GM23338 (cell line): ENCODE measurements at regions not wholly inside any gene's neighbourhood (a gene's known extent, or its start where the extent isn't known, plus 50 kb on each side); places are given as distances from the start of the nearest gene placed in this dataset.

Source experiments
- ATAC-seq: fragments of 200-7000 bp; cut with Tn5 transposase; 3 replicates; pipeline ENCODE4 v1.9.1; 2020
- DNase-seq: peaks from one replicate; pipeline ENCODE4 v3.0.0-alpha.2; 2015; ENCODE audit warnings: low spot score
- H2AFZ ChIP-seq: fragments of 200-600 bp; sonication (generic); 2 replicates; pipeline ENCODE4 v1.8.0; 2016; ENCODE audit warnings: antibody characterized with exemption, mild to moderate bottlenecking, moderate library complexity
- H3F3A ChIP-seq: fragments of 200-600 bp; sonication (generic); replicated peaks from 2 replicates; pipeline ENCODE4 v1.8.0; 2017; ENCODE audit warnings: antibody characterized with exemption, mixed run types, low read depth
- H3K27ac ChIP-seq: fragments of 200-600 bp; sonication (generic); 2 replicates; pipeline ENCODE4 v1.6.1; 2016; ENCODE audit warnings: low read depth
- H3K27me3 ChIP-seq: fragments of 200-600 bp; sonication (generic); 2 replicates; pipeline ENCODE4 v1.8.0; 2016; ENCODE audit warnings: mild to moderate bottlenecking, mixed run types, moderate library complexity; ENCODE audit not compliant: insufficient read depth
- H3K36me3 ChIP-seq: fragments of 200-600 bp; sonication (generic); 2 replicates; pipeline ENCODE4 v1.8.0; 2016; ENCODE audit warnings: mild to moderate bottlenecking; ENCODE audit not compliant: insufficient read depth
- H3K4me1 ChIP-seq: fragments of 200-600 bp; sonication (generic); 2 replicates; pipeline ENCODE4 v1.8.0; 2016; ENCODE audit warnings: mild to moderate bottlenecking, moderate library complexity; ENCODE audit not compliant: insufficient read depth
- H3K4me2 ChIP-seq: fragments of 200-600 bp; sonication (generic); 2 replicates; pipeline ENCODE4 v1.7.1; 2017; ENCODE audit warnings: mixed run types
- H3K4me3 ChIP-seq: fragments of 200-600 bp; sonication (generic); 2 replicates; pipeline ENCODE4 v1.6.1; 2016; ENCODE audit warnings: mixed run types
- H3K79me2 ChIP-seq: fragments of 200-600 bp; sonication (generic); replicated peaks from 2 replicates; pipeline ENCODE4 v1.8.0; 2017; ENCODE audit warnings: mild to moderate bottlenecking; ENCODE audit not compliant: insufficient read depth
- H3K9me2 ChIP-seq: fragments of 200-600 bp; sonication (generic); 2 replicates; pipeline ENCODE4 v1.8.0; 2017; ENCODE audit not compliant: insufficient read depth
- H4K20me1 ChIP-seq: fragments of 200-600 bp; sonication (generic); replicated peaks from 2 replicates; pipeline ENCODE4 v1.8.0; 2017; ENCODE audit warnings: mild to moderate bottlenecking; ENCODE audit not compliant: insufficient read depth
- H3K27ac Mint-ChIP-seq: 2 replicates; pipeline ENCODE4 v1.8.0; 2020; ENCODE audit warnings: inconsistent platforms, mild to moderate bottlenecking, moderate library complexity, mixed read lengths
- H3K27me3 Mint-ChIP-seq: 3 replicates; pipeline ENCODE4 v1.8.0; 2022; ENCODE audit warnings: low read depth, mild to moderate bottlenecking, moderate library complexity, mixed read lengths, inconsistent platforms; ENCODE audit not compliant: insufficient read depth, poor library complexity
- H3K36me3 Mint-ChIP-seq: 3 replicates; pipeline ENCODE4 v1.8.0; 2021; ENCODE audit warnings: low read depth, mild to moderate bottlenecking, inconsistent platforms, moderate library complexity, mixed read lengths
- H3K4me1 Mint-ChIP-seq: 3 replicates; pipeline ENCODE4 v1.8.0; 2020; ENCODE audit warnings: mild to moderate bottlenecking, inconsistent platforms, mixed read lengths
- H3K4me3 Mint-ChIP-seq: 3 replicates; pipeline ENCODE4 v1.8.0; 2021; ENCODE audit warnings: moderate library complexity, mild to moderate bottlenecking, inconsistent platforms, mixed read lengths
- H3K9me3 Mint-ChIP-seq: 3 replicates; pipeline ENCODE4 v1.8.0; 2020; ENCODE audit warnings: moderate library complexity, mild to moderate bottlenecking, inconsistent platforms, mixed read lengths
- CREB1 ChIP-seq: fragments of 250-450 bp; sonication (Bioruptor Pico); IDR thresholded peaks from 2 replicates; pipeline ENCODE4 v1.5.0; 2020; ENCODE audit warnings: low read depth, mild to moderate bottlenecking, moderate library complexity
- EZH2 ChIP-seq: fragments of 200-600 bp; sonication (generic); IDR thresholded peaks from one replicate; pipeline ENCODE4 v1.8.0; 2017; ENCODE audit warnings: antibody characterized with exemption, mild to moderate bottlenecking, low read depth; ENCODE audit not compliant: unreplicated experiment
- EZH2phosphoT487 ChIP-seq: fragments of 200-600 bp; sonication (generic); IDR thresholded peaks from one replicate; pipeline ENCODE4 v1.8.1; 2018; ENCODE audit warnings: antibody characterized with exemption; ENCODE audit not compliant: unreplicated experiment
- NANOG ChIP-seq: IDR thresholded peaks from 2 replicates; pipeline ENCODE4 v1.6.1; 2016; ENCODE audit warnings: antibody characterized with exemption, borderline replicate concordance
- POLR2AphosphoS5 ChIP-seq: IDR thresholded peaks from 2 replicates; pipeline ENCODE4 v1.6.1; 2016; ENCODE audit warnings: antibody characterized with exemption, low read depth
- REST ChIP-seq: IDR thresholded peaks from one replicate; pipeline ENCODE4 v1.6.1; 2018; ENCODE audit warnings: antibody characterized with exemption; ENCODE audit not compliant: unreplicated experiment
- STAT1 ChIP-seq: IDR thresholded peaks from one replicate; pipeline ENCODE4 v1.6.1; 2016; ENCODE audit warnings: antibody characterized with exemption; ENCODE audit not compliant: unreplicated experiment
- ZNF114 ChIP-seq: fragments of 250-450 bp; sonication (Bioruptor Pico); IDR thresholded peaks from 2 replicates; pipeline ENCODE4 v1.5.0; 2020; ENCODE audit warnings: mild to moderate bottlenecking, moderate library complexity
- ZNF331 ChIP-seq: fragments of 250-450 bp; sonication (Bioruptor Pico); IDR thresholded peaks from 2 replicates; pipeline ENCODE4 v1.5.0; 2020; ENCODE audit warnings: low read depth, mild to moderate bottlenecking, moderate library complexity
- ZNF462 ChIP-seq: fragments of 250-450 bp; sonication (Bioruptor Pico); IDR thresholded peaks from 2 replicates; pipeline ENCODE4 v1.5.0; 2020; ENCODE audit warnings: mild to moderate bottlenecking, moderate library complexity
- TF ChIP-seq, protein P1 (sequence below), 2 experiments: fragments of 200-600 bp in 1 of 2; sonication (generic) in 1 of 2; conservative IDR thresholded peaks; 2 replicates each; pipeline versions ENCODE4 v1.5.1 to v1.6.1; 2016 to 2017; ENCODE audit warnings: antibody characterized with exemption in 2 of 2, low read depth in 2 of 2, mild to moderate bottlenecking in 2 of 2, moderate library complexity in 1 of 2
- TF ChIP-seq, protein P2 (sequence below): IDR thresholded peaks from 2 replicates; pipeline ENCODE4 v1.6.1; 2016; ENCODE audit warnings: antibody characterized with exemption

- TF ChIP-seq, protein P1, sequence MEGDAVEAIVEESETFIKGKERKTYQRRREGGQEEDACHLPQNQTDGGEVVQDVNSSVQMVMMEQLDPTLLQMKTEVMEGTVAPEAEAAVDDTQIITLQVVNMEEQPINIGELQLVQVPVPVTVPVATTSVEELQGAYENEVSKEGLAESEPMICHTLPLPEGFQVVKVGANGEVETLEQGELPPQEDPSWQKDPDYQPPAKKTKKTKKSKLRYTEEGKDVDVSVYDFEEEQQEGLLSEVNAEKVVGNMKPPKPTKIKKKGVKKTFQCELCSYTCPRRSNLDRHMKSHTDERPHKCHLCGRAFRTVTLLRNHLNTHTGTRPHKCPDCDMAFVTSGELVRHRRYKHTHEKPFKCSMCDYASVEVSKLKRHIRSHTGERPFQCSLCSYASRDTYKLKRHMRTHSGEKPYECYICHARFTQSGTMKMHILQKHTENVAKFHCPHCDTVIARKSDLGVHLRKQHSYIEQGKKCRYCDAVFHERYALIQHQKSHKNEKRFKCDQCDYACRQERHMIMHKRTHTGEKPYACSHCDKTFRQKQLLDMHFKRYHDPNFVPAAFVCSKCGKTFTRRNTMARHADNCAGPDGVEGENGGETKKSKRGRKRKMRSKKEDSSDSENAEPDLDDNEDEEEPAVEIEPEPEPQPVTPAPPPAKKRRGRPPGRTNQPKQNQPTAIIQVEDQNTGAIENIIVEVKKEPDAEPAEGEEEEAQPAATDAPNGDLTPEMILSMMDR (conservative IDR thresholded peaks at IDR 0.05; ENCODE audit: low read depth in 2 of 2) = no peak
- TF ChIP-seq STAT1 = no peak
- TF ChIP-seq ZNF462 = no peak
- TF ChIP-seq ZNF331 = no peak
- no peak for TF ChIP-seq CREB1
- TF ChIP-seq EZH2phosphoT487 = no peak
- no peak for TF ChIP-seq POLR2AphosphoS5
- TF ChIP-seq ZNF114 (CRISPR knock-in tag) = no peak
Measured at GRCh38 chr2:6654279-6654678, 211.4 kb downstream of the CMPK2 start (continued).

DNA sequence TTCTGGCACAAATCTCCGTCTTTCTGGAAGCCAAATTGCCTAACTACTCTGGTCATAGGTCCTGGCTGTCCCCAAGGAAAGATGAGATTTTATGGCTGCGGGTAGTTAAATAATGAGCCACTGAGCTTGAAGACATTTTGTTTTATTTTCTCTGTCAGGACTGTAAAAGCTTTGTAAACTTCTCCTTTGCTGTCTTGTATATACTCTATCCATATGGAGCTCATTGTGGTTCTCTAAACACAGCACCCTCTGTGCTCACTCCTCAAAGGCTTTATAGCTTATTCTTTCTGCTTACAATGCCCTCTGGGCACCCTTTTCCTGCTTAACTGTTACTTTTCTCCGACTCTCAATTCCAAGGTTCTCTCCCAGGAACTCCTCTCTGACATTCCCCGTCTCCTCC is 209.1 kb downstream of the CMPK2 start:
- H3K9me2 ChIP-seq = no peaks in the 10 kb centered on the region
- DNase-seq (no peak), ATAC-seq (no peak)
- no peak overlapping the region for H3K4me2 ChIP-seq
- H3K27ac ChIP-seq = no peak overlapping the region
- no peaks in the 10 kb centered on the region for H4K20me1 ChIP-seq
- no peak overlapping the region for H3K4me3 ChIP-seq
- no peaks in the 10 kb centered on the region for H3K36me3 ChIP-seq
- H3K4me3 Mint-ChIP-seq = no peak overlapping the region
- H3K4me1 Mint-ChIP-seq = no peaks in the 10 kb centered on the region; the same call in 2 of the 3 replicates
- no peaks in the 10 kb centered on the region for H3K79me2 ChIP-seq
- peaks cover 5% of the 10 kb centered on the region; the same call in 2 of the 3 replicates for H3K36me3 Mint-ChIP-seq
- peaks cover 3% of the 10 kb centered on the region; the same call in 1 of the 2 replicates for H3K4me1 ChIP-seq
- no peak overlapping the region for H2AFZ ChIP-seq
- H3K27me3 Mint-ChIP-seq = no peaks in the 10 kb centered on the region
- H3K27ac Mint-ChIP-seq = no peak overlapping the region
- peaks cover 44% of the 10 kb centered on the region for H3K9me3 Mint-ChIP-seq
- H3F3A ChIP-seq = no peaks in the 10 kb centered on the region
- H3K27me3 ChIP-seq = no peaks in the 10 kb centered on the region
- TF ChIP-seq ZNF331 = no peak
- no peak for TF ChIP-seq NANOG
- TF ChIP-seq CREB1 = no peak
- no peak for TF ChIP-seq STAT1
- no peak for TF ChIP-seq EZH2
- TF ChIP-seq ZNF114 (CRISPR knock-in tag) = no peak
- TF ChIP-seq, protein P2, sequence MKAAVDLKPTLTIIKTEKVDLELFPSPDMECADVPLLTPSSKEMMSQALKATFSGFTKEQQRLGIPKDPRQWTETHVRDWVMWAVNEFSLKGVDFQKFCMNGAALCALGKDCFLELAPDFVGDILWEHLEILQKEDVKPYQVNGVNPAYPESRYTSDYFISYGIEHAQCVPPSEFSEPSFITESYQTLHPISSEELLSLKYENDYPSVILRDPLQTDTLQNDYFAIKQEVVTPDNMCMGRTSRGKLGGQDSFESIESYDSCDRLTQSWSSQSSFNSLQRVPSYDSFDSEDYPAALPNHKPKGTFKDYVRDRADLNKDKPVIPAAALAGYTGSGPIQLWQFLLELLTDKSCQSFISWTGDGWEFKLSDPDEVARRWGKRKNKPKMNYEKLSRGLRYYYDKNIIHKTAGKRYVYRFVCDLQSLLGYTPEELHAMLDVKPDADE = no peak
- no peak for TF ChIP-seq EZH2phosphoT487
- no peak for TF ChIP-seq REST
